ENCODE measurements at regions not wholly inside any gene's neighbourhood (a gene's known extent, or its start where the extent isn't known, plus 50 kb on each side); places are given as distances from the start of the nearest gene placed in this dataset.

GRCh38 chr6:88403486-88403885 is 237.3 kb upstream of the CNR1 start:
- TF ChIP-seq CTCF (conservative IDR thresholded peaks at IDR 0.05) (no peak), ZFX (IDR thresholded peaks at IDR 0.05) (no peak)
